ENCODE measurements at regions not wholly inside any gene's neighbourhood (a gene's known extent, or its start where the extent isn't known, plus 50 kb on each side); places are given as distances from the start of the nearest gene placed in this dataset.

DNA sequence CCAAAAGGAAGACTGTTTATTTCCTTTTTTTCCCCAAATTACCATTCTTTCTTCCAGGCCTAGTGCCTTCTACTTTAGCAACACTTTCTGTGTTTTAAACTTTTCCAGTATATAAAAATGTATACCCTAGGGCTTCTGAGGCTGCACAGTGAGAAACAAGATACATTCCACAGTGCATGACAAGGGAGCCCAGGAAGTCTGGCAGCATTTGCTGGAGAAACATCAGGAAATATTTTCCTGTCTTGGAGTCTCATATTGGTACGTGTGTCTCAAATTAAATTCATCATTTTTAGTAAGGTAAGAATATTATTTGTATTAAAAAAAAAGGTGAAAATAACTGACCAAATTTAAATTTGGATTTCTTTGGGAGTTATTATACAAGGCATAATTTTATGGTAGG, 662.6 kb downstream of the RFPL4B start:
- no peak overlapping the region for H3K27ac ChIP-seq
- DNase-seq, result no peak
- TF ChIP-seq, protein P1, sequence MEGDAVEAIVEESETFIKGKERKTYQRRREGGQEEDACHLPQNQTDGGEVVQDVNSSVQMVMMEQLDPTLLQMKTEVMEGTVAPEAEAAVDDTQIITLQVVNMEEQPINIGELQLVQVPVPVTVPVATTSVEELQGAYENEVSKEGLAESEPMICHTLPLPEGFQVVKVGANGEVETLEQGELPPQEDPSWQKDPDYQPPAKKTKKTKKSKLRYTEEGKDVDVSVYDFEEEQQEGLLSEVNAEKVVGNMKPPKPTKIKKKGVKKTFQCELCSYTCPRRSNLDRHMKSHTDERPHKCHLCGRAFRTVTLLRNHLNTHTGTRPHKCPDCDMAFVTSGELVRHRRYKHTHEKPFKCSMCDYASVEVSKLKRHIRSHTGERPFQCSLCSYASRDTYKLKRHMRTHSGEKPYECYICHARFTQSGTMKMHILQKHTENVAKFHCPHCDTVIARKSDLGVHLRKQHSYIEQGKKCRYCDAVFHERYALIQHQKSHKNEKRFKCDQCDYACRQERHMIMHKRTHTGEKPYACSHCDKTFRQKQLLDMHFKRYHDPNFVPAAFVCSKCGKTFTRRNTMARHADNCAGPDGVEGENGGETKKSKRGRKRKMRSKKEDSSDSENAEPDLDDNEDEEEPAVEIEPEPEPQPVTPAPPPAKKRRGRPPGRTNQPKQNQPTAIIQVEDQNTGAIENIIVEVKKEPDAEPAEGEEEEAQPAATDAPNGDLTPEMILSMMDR (IDR thresholded peaks at IDR 0.05), result no peak
- no peak for TF ChIP-seq POLR2A (IDR thresholded peaks at IDR 0.05)
- intact Hi-C loops (cut with DNase I), result no loop called here
- no peaks in the 10 kb centered on the region for H3K4me1 ChIP-seq
- no peaks in the 10 kb centered on the region for H3K9me3 ChIP-seq
- WGBS, 2 donors, result 48 to 67% methylated on average over 1 of the region's 1 CpG
- H3K4me3 ChIP-seq, result no peak overlapping the region
- H3K36me3 ChIP-seq, result no peaks in the 10 kb centered on the region
- no peaks in the 10 kb centered on the region for H3K27me3 ChIP-seq

- TF ChIP-seq, protein P1 (IDR thresholded peaks at IDR 0.05), result no peak
- TF ChIP-seq POLR2A (IDR thresholded peaks at IDR 0.05), result no peak
- Histone ChIP-seq H3K4me3 (no peak overlapping the region), H3K4me1 (no peaks in the 10 kb centered on the region), H3K36me3 (no peaks in the 10 kb centered on the region), H3K9me3 (no peaks in the 10 kb centered on the region), H3K27me3 (no peaks in the 10 kb centered on the region), H3K27ac (no peak overlapping the region)
- intact Hi-C loops (cut with DNase I), result no loop called here
- WGBS, 2 donors, result 86 to 94% methylated on average over 3 of the region's 3 CpGs
- DNase-seq, result no peak
These were observed 663.3 kb downstream of the RFPL4B start for GRCh38 chr6:113010196-113010989.

GRCh38 chr6:113011389-113011788, 664.3 kb downstream of the RFPL4B start:
- 0% methylated on average over 1 of the region's 1 CpG for WGBS, 2 donors
- no peak overlapping the region for H3K4me3 ChIP-seq
- DNase-seq, result no peak
- TF ChIP-seq POLR2A (IDR thresholded peaks at IDR 0.05), result no peak
- TF ChIP-seq, protein P1 (IDR thresholded peaks at IDR 0.05), result no peak
- H3K27ac ChIP-seq, result no peak overlapping the region
- intact Hi-C loops (cut with DNase I), result no loop called here
- H3K4me1 ChIP-seq, result no peaks in the 10 kb centered on the region
- H3K9me3 ChIP-seq, result no peaks in the 10 kb centered on the region
- H3K36me3 ChIP-seq, result no peaks in the 10 kb centered on the region
- no peaks in the 10 kb centered on the region for H3K27me3 ChIP-seq

GRCh38 chr6:113011801-113012200, 664.7 kb downstream of the RFPL4B start:
- intact Hi-C loops (cut with DNase I), result no loop called here
- no peaks in the 10 kb centered on the region for H3K9me3 ChIP-seq
- H3K36me3 ChIP-seq, result no peaks in the 10 kb centered on the region
- DNase-seq, result no peak
- WGBS, 2 donors, result 57 to 61% methylated on average over 5 of the region's 5 CpGs
- TF ChIP-seq, protein P1 (IDR thresholded peaks at IDR 0.05), result no peak
- TF ChIP-seq POLR2A (IDR thresholded peaks at IDR 0.05), result no peak
- H3K27me3 ChIP-seq, result no peaks in the 10 kb centered on the region
- H3K4me1 ChIP-seq, result no peaks in the 10 kb centered on the region
- no peak overlapping the region for H3K27ac ChIP-seq
- H3K4me3 ChIP-seq, result no peak overlapping the region

DNA sequence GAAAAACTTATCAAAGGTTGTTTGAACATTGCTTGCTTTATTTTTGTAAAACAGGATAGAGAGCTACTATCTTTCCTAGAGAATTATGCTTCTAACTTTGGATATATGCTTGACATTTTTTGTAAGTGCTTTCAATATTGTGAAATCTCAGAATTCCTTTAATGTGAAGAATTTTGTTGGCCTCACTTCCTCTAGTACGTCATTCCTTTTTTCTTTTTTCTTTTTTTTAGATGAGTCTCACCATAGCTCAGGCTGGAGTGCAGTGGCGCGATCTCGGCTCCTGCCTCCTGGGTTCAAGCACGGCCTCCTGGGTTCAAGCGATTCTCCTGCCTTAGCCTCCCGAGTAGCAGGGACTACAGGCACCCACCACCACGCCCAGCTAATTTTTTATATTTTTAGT, 668.1 kb downstream of the RFPL4B start:
- no peaks in the 10 kb centered on the region for H3K36me3 ChIP-seq
- intact Hi-C loops (cut with DNase I), result no loop called here
- no peaks in the 10 kb centered on the region for H3K9me3 ChIP-seq
- H3K4me1 ChIP-seq, result peaks cover 4 to 18% (median 6%) of the 10 kb centered on the region in 3 donors
- no peak overlapping the region for H3K27ac ChIP-seq
- no peak overlapping the region for H3K4me3 ChIP-seq
- DNase-seq, result no peak
- 55 to 62% methylated on average over 7 to 8 of the region's 8 CpGs for WGBS, 2 donors
- H3K27me3 ChIP-seq, result no peaks in the 10 kb centered on the region
- no peak for TF ChIP-seq POLR2A (IDR thresholded peaks at IDR 0.05)
- TF ChIP-seq, protein P1 (IDR thresholded peaks at IDR 0.05), result no peak

Measured in esophagus squamous epithelium (tissue), 5 donors.